GM21529 (cell line): ENCODE measurements at regions not wholly inside any gene's neighbourhood (a gene's known extent, or its start where the extent isn't known, plus 50 kb on each side); places are given as distances from the start of the nearest gene placed in this dataset.
"Not testable (repeated sequence)": the region's sequence is repeated elsewhere in the genome, so short reads cannot be mapped to it uniquely, and the experiment has no call there.

Source experiments
- ATAC-seq: cut with Tn5 transposase; IDR thresholded peaks from one replicate; pipeline ENCODE4 v1.9.1; 2021; ENCODE audit not compliant: unreplicated experiment

DNA sequence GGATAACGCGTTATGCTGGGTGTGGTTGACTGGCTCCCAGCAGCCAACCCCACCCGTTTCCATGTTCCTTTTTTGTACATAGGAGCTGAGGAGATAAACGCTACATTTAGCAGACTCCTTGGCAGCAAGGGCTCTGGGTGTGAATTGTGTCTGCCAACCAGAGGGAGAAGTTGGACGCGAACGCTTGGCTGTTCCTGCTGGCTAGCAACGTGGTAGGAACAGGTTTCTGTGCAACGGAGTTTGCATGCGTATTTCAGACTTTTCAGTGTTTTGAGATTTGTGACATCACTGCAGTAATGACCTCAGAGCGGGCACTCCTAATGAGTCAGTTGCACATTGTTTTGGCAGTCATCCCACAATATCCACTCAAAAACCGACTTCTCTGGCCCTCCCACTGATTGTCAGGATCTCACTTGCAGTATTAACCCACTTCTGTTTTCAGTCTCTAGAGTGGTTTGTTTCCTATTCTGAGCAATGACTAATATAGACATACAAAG is 98.7 kb upstream of the RGS1 start:
- ATAC-seq = peak; percentile 81

GRCh38 chr1:192477630-192478029 is 97.9 kb upstream of the RGS1 start:
- ATAC-seq = peak; percentile 54

DNA sequence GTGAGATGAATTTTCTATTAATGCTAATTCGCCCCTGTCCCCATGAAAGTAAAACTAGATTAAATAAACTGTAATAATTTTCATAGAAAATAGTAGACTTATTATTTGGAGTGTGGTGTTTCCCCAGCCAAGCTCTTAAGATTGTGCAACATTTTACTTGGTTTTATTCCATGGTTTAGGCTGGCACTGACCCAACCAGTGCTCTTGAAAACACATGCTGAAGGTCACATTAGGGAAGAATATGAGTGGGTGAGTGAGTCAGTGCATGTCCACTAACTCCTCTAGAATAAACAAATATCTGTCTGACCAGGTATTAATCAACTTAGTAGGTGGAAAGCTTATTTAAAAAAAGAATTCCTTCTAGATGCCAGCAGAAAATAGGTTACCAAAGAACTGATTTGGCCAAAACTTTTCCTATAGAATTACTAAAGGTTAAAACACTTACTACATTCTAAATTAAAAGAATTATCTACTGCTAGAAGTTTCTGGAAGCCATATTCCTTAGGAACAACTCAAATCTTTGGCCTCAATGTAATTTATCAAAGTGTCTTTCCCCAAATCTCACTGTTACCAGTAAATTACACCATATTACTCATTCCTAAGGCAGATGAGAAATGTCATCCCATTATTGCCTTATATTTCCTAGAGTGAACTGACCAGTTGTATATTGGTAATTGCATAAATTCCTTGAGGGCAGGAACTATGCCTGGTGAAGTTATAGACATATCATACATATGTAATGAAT is 89.7 kb upstream of the RGS1 start:
- ATAC-seq = no peak

DNA sequence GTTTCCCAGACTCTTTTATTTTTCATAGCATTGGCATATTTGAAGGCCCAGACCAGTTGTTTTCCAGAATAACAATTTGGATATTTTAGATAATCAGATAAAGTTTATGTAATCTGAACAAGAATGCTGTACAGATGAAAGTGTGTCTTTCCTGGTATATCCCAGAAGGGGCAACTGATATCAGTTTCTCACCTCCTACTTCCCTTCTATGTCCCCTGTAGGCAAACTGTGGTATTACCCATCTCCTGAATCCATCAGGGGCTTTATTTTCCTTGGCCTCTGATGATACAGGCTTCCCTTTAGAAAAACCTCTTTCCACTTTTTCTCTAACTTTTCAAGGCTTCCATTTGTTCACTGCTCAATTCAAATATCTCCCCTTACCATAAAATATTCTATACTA is 87.5 kb upstream of the RGS1 start:
- no peak for ATAC-seq

- no peak for ATAC-seq
Observed at GRCh38 chr1:192489047-192489446, 86.5 kb upstream of the RGS1 start.

- peak; percentile 87 for ATAC-seq
Observed at GRCh38 chr1:192489748-192490147, 85.8 kb upstream of the RGS1 start.

- no peak for ATAC-seq
Observed at GRCh38 chr1:192491804-192492554, 83.6 kb upstream of the RGS1 start.

DNA sequence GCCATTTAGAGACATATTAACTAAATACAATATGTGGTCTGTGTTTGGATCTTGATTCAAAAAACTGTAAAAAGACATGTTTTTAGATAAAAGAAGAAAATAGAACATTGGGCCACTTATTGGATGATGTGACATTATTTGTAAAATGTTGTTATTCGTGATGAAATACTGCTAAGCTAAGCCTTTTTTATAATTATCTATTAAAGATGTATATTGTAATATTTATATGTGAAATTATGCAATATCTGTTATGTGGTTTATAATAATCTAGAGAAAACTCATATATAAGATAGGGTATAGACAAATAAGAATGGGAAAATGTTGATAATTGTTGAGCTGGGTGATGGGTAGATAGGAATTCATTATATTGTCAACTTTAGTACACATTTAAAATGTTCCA is 82.0 kb upstream of the RGS1 start:
- no peak for ATAC-seq

- no peak for ATAC-seq
Observed at GRCh38 chr1:192496369-192497056, 79.1 kb upstream of the RGS1 start.

- ATAC-seq = no peak
Observed at GRCh38 chr1:192497214-192497794, 78.3 kb upstream of the RGS1 start.

DNA sequence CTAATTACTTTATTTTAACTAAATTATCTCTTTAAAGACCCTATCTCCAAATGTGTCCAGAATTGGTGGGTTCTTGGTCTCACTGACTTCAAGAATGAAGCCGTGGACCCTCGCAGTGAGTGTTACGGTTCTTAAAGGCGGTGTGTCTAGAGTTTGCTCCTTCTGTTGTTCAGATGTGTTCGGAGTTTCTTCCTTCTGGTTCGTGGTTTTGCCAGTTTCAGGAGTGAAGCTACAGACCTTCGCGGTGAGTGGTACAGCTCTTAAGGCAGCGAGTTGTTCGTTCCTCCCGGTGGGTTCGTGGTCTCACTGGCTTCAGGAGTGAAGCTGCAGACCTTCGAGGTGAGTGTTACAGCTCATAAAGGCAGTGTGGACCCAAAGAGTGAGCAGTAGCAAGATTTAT is 77.5 kb upstream of the RGS1 start:
- not testable (repeated sequence) for ATAC-seq

- not testable (repeated sequence) for ATAC-seq
Observed at GRCh38 chr1:192499061-192499581, 76.5 kb upstream of the RGS1 start.

GRCh38 chr1:192500541-192500940 is 75.0 kb upstream of the RGS1 start:
- ATAC-seq = not testable (repeated sequence)

DNA sequence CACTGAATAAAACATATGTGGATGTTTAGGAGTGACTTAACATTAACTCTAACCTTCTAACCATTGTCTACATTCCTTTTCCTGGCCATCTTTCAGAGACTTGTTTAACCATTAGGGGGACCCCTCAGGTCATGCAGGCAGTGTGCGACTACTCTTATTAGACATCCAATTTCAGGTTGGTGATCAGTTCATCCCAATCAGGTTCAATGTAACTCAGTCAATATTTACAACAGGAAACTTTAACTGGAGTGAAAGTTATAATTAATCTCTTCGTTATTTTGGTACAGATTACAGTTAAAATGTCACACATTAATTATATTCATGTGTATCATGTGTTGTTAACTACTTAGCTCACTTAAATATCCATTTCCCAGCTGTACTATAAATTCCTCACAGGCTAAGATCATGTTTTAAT is 68.8 kb upstream of the RGS1 start:
- ATAC-seq = peak; percentile 99

DNA sequence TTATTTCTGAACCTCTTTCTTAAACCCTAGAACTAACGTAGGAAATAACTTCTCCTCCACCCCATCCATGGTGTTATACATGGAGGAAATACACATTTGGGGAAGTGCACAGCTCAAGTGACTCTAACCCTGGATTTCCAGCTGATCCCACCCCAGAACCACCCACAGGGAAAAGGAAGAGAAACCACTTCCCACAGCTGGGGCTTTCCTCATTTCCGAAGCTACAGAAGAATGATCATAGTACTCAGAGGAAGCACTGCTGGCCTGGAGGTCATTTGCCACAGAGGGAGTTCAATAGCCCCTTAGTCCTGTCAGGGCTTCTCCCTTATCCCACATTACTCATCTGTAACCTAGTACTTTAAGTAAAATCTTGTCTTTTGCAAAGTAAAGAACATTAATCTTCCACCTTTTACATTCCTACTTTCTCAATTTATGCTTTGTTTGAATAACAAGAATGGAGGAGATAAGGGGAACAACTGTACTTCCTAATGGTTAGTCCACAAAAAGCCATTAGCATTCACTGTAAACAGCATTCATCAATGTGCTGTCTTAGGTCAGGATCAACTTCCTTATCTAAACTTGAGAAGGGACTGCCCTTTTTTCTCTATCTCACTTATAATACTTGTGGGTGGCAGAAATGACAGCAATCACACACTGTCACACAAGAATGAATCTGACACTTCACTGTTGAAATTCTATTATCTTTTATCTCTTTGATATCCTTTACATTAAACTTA is 63.0 kb upstream of the RGS1 start:
- ATAC-seq = peak; percentile 25

- ATAC-seq = no peak
Observed at GRCh38 chr1:192513196-192513595, 62.4 kb upstream of the RGS1 start.

GRCh38 chr1:192513697-192514096 is 61.9 kb upstream of the RGS1 start:
- ATAC-seq = no peak

GRCh38 chr1:192516776-192517297 is 58.7 kb upstream of the RGS1 start:
- ATAC-seq = peak; percentile 98

GRCh38 chr1:192517716-192518355 is 57.7 kb upstream of the RGS1 start:
- ATAC-seq = not testable (repeated sequence)

- ATAC-seq = peak; percentile 38
Observed at GRCh38 chr1:192518700-192519099, 56.9 kb upstream of the RGS1 start.
